ENCODE measurements at regions not wholly inside any gene's neighbourhood (a gene's known extent, or its start where the extent isn't known, plus 50 kb on each side); places are given as distances from the start of the nearest gene placed in this dataset.
"Not testable (repeated sequence)": the region's sequence is repeated elsewhere in the genome, so short reads cannot be mapped to it uniquely, and the experiment has no call there.

- DNase-seq: no peak
- ATAC-seq: no peak
Observed at GRCh38 chr2:180291552-180292421, 284.7 kb upstream of the CWC22 start.

- no peak for ATAC-seq
- DNase-seq: no peak
Observed at GRCh38 chr2:180291060-180291459, 284.0 kb upstream of the CWC22 start.

GRCh38 chr2:180289627-180290026 is 282.5 kb upstream of the CWC22 start:
- no peak for ATAC-seq

DNA sequence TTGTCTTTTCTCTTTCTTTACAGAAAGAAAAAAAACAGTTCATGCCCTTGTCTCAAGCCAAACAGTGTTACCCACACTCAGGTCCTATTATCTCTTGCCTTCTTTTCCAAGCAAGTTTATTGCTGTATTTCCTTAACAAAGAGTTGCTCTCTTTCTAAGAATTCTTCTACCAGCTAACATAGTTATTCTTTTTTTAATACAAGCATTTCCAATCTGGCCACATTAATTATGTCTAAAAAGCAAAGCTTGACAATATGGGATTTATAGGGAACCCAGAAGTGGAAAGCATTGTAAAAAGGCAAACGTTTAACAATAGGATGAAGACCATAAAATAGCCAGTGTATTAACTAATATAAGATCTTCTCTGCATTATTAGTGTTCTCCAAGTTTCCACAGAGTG is 272.5 kb upstream of the CWC22 start:
- DNase-seq (no peak), ATAC-seq (no peak)

More at GRCh38 chr2:180289627-180290026, 282.5 kb upstream of the CWC22 start:
- DNase-seq: no peak

- DNase-seq: no peak
- no peak for ATAC-seq
Observed at GRCh38 chr2:180276733-180277132, 269.6 kb upstream of the CWC22 start.

DNA sequence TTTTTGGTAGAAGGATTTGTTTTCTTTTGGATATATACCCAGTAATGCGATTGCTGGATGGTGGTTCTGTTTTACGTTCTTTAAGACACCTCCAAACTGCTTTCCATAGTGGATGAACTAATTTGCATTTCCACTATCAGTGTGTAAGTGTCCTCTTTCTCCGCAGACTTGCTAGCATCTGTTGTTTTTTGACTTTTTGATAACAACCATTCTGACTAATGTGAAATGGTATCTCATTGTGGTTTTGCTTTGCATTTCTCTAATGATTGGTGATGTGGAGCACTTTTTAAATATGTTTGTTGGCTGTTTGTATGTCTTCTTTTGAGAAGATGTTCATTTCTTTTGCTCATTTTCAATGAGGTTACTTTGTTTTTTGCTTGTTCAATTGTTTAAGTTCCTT is 260.9 kb upstream of the CWC22 start:
- no peak for ATAC-seq
- no peak for DNase-seq

GRCh38 chr2:180261976-180262375 is 254.9 kb upstream of the CWC22 start:
- ATAC-seq: no peak
- no peak for DNase-seq

DNA sequence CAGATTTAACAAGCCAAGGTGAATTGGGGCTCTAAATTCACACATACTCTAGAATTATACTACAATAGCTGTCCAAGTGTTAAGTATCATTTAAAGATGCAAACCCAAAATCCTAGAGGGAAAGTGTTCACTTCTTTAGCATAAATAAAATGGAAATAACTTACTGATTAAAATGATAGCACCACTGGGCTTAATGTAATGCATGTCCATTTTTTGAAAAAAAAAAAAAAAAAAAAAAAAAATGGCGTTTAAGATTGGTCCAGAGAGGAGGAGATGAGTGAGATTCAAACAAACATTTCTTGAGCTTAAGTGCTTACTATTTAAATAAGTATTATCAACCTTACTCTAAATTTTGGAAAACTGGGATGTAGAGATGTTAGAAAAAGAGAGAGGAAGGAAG is 251.5 kb upstream of the CWC22 start:
- no peak for ATAC-seq
- no peak for DNase-seq

DNA sequence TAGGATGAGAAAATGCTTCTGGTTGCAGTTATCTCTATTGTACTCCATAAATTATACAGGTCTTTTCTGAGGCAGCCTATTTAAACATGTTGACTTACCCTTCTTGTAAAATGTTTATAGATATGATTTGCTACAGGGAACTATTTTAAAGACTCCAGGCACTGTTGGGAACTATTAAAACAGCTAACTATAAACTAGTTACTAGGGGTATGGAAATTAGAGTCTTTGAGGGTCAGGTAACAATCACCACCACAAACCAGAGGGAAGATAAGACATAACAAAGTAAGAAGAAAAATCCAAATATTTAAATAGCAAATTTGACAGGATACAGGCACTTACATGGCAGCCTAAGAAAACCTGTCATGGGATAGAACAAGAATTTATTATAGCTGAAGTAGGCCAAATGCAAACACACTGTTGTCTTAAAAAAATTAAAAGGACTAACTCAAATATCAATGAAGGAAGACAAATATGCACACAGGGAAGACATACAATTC is 251.0 kb upstream of the CWC22 start:
- ATAC-seq (no peak), DNase-seq (no peak)

DNA sequence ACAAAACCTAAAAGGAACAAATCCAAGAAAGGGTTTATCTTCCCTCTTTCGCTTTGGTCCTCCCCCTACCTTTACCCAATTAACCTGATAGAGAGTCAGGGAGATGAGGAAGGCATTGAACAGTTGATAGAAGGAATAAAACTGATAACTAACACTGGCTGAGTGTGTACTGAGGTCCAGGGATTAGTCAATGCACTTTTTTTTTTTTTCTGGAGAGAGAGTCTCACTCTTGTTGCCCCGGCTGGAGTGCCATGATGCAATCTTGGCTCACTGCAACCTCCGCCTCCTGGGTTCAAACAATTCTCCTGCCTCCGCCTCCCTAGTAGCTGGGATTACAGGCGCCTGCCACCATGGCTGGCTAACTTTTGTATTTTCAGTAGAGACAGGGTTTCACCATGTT is 250.2 kb upstream of the CWC22 start:
- no peak for ATAC-seq
- DNase-seq: no peak

- no peak for DNase-seq
- no peak for ATAC-seq
Observed at GRCh38 chr2:180255981-180256380, 248.9 kb upstream of the CWC22 start.

DNA sequence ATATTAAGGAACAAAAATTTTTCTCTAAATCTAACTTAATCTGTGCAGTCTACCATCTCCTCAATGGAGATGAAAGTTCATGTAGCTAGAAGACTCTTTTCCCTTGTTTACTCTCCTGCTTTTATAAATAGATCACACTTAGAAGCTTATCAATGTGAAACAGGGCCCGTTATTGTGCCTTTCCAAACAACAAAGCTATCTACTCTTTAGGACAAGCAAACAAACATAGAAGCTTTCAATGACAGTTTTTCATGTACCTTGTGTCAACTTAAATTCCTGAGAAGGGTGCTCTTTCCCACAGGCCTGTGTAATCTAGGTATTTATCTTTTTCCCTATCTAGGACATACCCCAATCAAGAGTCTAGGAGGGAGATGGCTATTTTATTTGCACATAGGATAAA is 247.8 kb upstream of the CWC22 start:
- ATAC-seq (no peak), DNase-seq (no peak)

DNA sequence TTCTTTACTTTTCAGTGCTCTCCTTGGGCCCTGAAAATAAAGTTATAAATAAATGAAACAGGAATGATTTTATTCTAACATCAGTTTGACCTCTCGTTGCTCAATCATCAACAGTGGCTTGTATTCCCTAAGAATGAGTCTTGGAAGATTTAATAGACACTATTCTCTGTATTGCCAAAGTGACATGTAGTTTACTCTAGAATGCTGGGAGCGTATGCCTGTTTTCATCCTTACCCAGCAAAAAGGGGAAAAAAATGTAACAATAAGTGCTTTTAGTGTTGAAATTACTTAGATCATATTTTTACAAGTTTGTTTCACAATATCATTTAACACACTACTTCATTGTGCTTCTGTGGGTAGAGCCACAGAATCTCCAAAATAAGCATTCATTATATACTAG is 240.6 kb upstream of the CWC22 start:
- DNase-seq: no peak
- no peak for ATAC-seq

GRCh38 chr2:180246268-180246667 is 239.2 kb upstream of the CWC22 start:
- DNase-seq: no peak
- no peak for ATAC-seq

GRCh38 chr2:180240774-180241173 is 233.7 kb upstream of the CWC22 start:
- ATAC-seq: no peak
- DNase-seq: no peak

DNA sequence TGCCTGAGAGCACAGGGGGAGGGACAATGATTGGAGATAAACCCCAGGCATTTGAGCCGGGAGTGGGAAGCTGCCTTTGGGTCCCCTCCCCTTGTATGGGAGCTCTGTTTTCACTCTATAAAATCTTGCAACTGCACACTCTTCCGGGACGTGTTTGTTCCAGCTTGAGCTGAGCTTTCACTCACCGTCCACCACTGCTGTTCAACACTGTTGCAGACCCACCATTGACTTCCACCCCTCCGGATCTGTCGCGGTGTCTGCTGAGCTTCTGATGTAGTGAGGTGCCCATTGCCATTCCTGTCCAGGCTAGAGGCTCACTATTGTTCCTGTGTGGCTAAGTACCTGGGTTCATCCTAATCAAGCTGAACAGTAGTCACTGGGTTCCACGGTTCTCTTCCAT is 231.6 kb upstream of the CWC22 start:
- ATAC-seq: no peak

DNA sequence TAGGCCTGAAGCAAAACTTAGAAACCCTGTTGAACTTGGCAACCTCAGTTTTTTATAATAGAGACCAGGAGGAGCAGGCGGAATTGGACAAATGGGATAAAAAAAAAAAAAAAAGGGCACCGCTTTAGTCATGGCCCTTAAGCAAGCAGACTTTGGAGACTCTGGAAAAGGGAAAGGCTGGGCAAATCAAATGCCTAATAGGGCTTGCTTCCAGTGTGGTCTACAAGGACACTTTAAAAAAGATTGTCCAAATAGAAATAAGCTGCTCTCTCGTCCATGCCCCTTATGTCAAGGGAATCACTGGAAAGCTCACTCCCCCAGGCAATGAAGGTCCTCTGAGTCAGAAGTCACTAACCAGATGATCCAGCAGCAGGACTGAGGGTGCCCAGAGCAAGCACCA is 229.0 kb upstream of the CWC22 start:
- DNase-seq, ATAC-seq: not testable (repeated sequence)

More for the DNA sequence above, 231.6 kb upstream of the CWC22 start:
- no peak for DNase-seq

GRCh38 chr2:180235506-180235905 is 228.4 kb upstream of the CWC22 start:
- not testable (repeated sequence) for DNase-seq, ATAC-seq

- ATAC-seq: not testable (repeated sequence)
Observed at GRCh38 chr2:180234991-180235390, 227.9 kb upstream of the CWC22 start.

DNA sequence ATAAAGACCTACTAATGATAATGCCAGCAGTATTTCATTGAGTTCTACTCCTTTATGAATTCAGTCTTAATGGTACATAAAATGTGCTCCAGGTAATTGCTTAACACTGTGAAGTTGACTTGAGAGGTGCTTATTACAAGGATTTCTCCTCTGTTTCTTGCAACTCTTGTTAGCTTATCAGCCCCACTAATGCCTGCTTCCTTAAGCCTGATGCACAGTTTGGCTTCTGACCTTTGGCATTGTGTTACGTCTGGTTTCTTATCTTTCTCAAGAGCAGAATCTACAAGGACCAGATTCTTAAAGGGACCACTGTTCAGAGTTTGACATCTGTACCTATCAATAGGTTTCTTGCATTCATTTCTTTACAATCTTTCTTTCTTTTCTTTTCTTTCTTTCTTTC is 223.9 kb upstream of the CWC22 start:
- no peak for DNase-seq
- no peak for ATAC-seq

More at GRCh38 chr2:180234991-180235390, 227.9 kb upstream of the CWC22 start:
- DNase-seq: not testable (repeated sequence)

DNA sequence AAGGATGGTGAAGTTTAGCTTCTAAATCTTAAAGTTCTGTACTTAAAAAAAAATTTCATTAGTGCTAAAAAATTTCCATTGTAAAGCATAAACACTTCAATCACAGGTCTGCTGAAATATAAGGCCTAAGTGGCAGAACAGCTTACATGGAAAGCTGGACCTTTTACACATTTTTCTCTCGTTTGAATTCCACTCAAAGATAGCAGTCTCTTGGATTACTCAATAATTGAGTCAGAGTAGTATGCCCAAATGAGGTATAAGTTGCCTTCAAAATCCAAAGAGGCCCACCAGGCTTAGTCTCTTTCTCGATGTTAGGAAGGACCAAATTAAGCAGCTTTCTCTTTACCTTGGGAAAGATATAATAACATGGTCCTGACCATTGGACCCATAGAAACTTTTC is 220.4 kb upstream of the CWC22 start:
- DNase-seq (no peak), ATAC-seq (no peak)

DNA sequence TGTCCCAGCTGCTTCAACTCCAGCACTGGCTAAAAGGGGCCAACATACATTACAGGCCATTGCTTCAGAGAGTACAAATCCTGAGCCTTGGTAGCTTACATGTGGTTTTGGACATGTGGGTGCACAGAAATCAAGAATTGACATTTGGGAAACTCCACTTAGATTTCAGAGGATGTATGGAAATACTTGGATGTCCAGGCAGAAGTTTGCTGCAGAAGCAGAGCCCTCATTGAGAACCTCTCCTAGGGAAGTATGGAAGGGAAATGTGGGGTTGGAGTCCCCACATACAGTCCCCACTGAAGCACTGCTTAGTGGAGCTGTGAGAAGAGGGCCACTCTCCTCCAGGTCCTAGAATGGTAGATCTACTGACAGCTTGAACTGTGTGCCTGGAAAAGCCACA is 218.0 kb upstream of the CWC22 start:
- ATAC-seq: no peak
- DNase-seq: no peak

GRCh38 chr2:180222644-180223043 is 215.5 kb upstream of the CWC22 start:
- ATAC-seq: no peak
- no peak for DNase-seq

DNA sequence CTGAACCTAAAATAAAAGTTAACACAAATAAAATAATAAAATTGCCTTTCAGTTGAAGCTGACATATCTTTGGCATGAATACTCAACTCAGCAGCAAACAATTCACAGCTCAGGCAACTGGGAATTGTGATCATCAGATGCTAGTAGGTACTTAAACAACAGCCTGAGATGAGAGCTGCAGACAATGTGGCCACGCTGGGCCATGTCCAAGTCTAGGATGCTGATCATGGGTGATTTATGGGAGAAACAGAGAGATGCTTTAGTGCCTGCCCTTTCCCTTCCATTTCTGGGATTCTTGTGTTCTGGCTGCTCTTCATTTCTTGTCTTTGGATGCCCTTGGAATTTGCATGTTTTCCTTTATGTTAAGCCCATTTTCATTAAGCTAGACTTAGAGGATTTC is 212.4 kb upstream of the CWC22 start:
- DNase-seq: no peak
- ATAC-seq: no peak
